ENCODE measurements at regions not wholly inside any gene's neighbourhood (a gene's known extent, or its start where the extent isn't known, plus 50 kb on each side); places are given as distances from the start of the nearest gene placed in this dataset.

DNA sequence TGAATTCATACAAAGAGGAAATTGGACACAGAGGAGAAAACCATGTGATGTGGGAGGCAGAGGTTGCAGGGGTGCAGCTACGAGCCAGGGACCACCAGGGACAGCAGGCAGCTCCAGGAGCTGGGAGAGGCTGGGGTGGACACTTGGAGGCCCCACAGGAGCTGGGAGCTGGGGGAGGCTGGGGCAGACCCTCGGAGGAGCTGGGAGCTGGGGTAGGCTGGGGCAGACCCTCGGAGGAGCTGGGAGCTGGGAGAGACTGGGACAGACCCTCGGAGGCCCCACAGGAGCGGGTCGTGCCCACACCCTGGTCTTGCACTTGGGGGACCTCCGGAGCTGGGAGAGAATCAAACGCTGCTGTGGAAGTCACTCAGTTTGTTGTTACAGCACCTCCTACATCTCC lies 141.7 kb downstream of the SOX1 start:
- 80% methylated on average over 8 of the region's 8 CpGs for WGBS (ENCODE audit: insufficient coverage)
- no peak overlapping the region for H3K4me3 Mint-ChIP-seq

DNA sequence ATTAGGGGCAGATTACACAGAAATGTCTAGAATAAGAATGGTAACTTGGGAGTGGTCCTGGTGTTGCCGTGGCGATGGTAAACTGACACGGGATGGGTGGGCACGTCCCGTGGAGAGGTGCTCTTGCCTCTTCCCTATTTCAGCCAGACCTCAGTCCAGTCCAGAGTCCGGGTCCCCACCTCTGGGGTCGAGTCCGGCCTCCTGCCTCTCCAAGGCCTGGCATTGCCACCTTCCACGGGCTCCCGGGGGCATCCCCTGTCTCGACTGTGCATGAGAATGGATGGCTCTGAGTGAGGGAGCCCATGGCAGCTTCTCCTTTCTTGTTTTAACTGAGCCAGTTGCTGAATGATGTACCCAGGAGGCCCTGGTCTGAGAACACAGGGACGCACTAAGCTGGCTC lies 142.3 kb downstream of the SOX1 start:
- H3K9me3 Mint-ChIP-seq = no peaks in the 10 kb centered on the region
- no peak overlapping the region for H3K27ac Mint-ChIP-seq
- no peak for DNase-seq
- TF ChIP-seq, protein P1, sequence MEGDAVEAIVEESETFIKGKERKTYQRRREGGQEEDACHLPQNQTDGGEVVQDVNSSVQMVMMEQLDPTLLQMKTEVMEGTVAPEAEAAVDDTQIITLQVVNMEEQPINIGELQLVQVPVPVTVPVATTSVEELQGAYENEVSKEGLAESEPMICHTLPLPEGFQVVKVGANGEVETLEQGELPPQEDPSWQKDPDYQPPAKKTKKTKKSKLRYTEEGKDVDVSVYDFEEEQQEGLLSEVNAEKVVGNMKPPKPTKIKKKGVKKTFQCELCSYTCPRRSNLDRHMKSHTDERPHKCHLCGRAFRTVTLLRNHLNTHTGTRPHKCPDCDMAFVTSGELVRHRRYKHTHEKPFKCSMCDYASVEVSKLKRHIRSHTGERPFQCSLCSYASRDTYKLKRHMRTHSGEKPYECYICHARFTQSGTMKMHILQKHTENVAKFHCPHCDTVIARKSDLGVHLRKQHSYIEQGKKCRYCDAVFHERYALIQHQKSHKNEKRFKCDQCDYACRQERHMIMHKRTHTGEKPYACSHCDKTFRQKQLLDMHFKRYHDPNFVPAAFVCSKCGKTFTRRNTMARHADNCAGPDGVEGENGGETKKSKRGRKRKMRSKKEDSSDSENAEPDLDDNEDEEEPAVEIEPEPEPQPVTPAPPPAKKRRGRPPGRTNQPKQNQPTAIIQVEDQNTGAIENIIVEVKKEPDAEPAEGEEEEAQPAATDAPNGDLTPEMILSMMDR (IDR thresholded peaks at IDR 0.05) = no peak
- 86% methylated on average over 12 of the region's 12 CpGs for WGBS (ENCODE audit: insufficient coverage)
- intact Hi-C loops (cut with micrococcal nuclease) = no loop called here
- Histone ChIP-seq H3K36me3 (ENCODE audit: control insufficient read depth, insufficient read depth, low read length) (no peaks in the 10 kb centered on the region), H3K27me3 (ENCODE audit: control insufficient read depth, insufficient read depth, low read length) (no peaks in the 10 kb centered on the region), H3K9me3 (ENCODE audit: control insufficient read depth, insufficient read depth, low read length) (no peaks in the 10 kb centered on the region), H3K27ac (ENCODE audit: low read length) (no peak overlapping the region), H3K4me3 (ENCODE audit: low read length) (no peak overlapping the region), H3K4me1 (ENCODE audit: control insufficient read depth, insufficient read depth, low read length) (no peaks in the 10 kb centered on the region)
- H3K36me3 Mint-ChIP-seq = no peaks in the 10 kb centered on the region
- peaks cover 15 to 37% of the 10 kb centered on the region in 2 donors for H3K27me3 Mint-ChIP-seq (ENCODE audit: low read depth in 2 of 2)
- H3K4me1 Mint-ChIP-seq = no peaks in the 10 kb centered on the region
- no peak overlapping the region for H3K4me3 Mint-ChIP-seq
- ATAC-seq = no peak

More for the DNA sequence above, 141.7 kb downstream of the SOX1 start:
- Histone ChIP-seq H3K9me3 (ENCODE audit: control insufficient read depth, insufficient read depth, low read length) (no peaks in the 10 kb centered on the region), H3K4me1 (ENCODE audit: control insufficient read depth, insufficient read depth, low read length) (no peaks in the 10 kb centered on the region), H3K36me3 (ENCODE audit: control insufficient read depth, insufficient read depth, low read length) (no peaks in the 10 kb centered on the region), H3K27me3 (ENCODE audit: control insufficient read depth, insufficient read depth, low read length) (no peaks in the 10 kb centered on the region), H3K27ac (ENCODE audit: low read length) (no peak overlapping the region), H3K4me3 (ENCODE audit: low read length) (no peak overlapping the region)
- TF ChIP-seq, protein P1 (IDR thresholded peaks at IDR 0.05) = no peak
- Mint-ChIP-seq H3K27me3 (ENCODE audit: low read depth in 2 of 2) (peaks cover 21 to 42% of the 10 kb centered on the region in 2 donors), H3K36me3 (no peaks in the 10 kb centered on the region), H3K4me1 (no peaks in the 10 kb centered on the region), H3K27ac (no peak overlapping the region), H3K9me3 (no peaks in the 10 kb centered on the region)
- intact Hi-C loops (cut with micrococcal nuclease) = no loop called here
- ATAC-seq (no peak), DNase-seq (no peak)

DNA sequence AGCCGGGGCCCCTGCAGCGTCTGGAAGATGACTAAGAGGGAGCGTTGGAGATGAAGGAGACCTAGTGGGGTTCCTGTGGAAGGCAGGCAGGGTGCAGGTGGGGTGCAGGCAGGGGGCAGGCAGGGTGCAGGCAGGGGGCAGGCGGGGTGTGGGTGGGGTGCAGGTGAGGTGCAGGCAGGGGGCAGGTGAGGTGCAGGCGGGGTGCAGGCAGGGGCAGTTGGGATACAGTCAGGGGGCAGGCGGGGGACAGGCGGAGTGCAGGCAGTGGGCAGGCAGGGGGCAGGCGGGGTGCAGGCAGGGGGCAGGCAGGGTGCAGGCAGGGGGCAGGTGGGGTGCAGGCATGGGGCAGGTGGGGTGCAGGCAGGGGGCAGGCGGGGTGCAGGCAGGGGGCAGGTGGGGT lies 142.8 kb downstream of the SOX1 start:
- Histone ChIP-seq H3K27ac (ENCODE audit: low read length) (no peak overlapping the region), H3K27me3 (ENCODE audit: control insufficient read depth, insufficient read depth, low read length) (no peaks in the 10 kb centered on the region), H3K4me1 (ENCODE audit: control insufficient read depth, insufficient read depth, low read length) (no peaks in the 10 kb centered on the region), H3K9me3 (ENCODE audit: control insufficient read depth, insufficient read depth, low read length) (no peaks in the 10 kb centered on the region), H3K4me3 (ENCODE audit: low read length) (no peak overlapping the region), H3K36me3 (ENCODE audit: control insufficient read depth, insufficient read depth, low read length) (no peaks in the 10 kb centered on the region)
- no peak for ATAC-seq
- DNase-seq = no peak
- 89% methylated on average over 7 of the region's 9 CpGs for WGBS (ENCODE audit: insufficient coverage)
- H3K9me3 Mint-ChIP-seq = no peaks in the 10 kb centered on the region
- H3K4me1 Mint-ChIP-seq = no peaks in the 10 kb centered on the region
- no peak overlapping the region for H3K4me3 Mint-ChIP-seq
- no peaks in the 10 kb centered on the region for H3K36me3 Mint-ChIP-seq
- no peak overlapping the region for H3K27ac Mint-ChIP-seq
- peaks cover 11 to 32% of the 10 kb centered on the region in 2 donors for H3K27me3 Mint-ChIP-seq (ENCODE audit: low read depth in 2 of 2)
- intact Hi-C loops (cut with micrococcal nuclease) = no loop called here
- TF ChIP-seq, protein P1 (IDR thresholded peaks at IDR 0.05) = no peak

DNA sequence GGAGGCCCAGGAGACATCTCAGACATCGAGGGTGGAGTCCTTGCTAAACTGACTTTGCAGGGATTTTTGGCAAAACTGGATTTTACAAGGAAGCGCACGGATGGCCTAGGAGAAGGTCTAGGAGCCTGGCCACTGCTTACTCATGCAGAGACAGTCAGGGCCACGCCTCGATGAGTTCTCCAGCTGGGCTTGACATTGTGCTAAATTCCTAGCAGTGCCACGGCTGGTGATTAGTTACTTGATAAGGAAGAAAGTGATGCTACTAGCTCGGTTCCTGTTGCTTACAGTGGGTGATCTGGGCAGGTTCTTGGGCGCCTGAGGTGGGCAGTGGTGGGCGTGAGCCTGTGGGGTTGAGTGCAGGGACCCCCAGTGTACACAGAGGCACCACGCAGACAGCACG lies 143.4 kb downstream of the SOX1 start:
- H3K36me3 Mint-ChIP-seq = no peaks in the 10 kb centered on the region
- Histone ChIP-seq H3K4me1 (ENCODE audit: control insufficient read depth, insufficient read depth, low read length) (no peaks in the 10 kb centered on the region), H3K4me3 (ENCODE audit: low read length) (no peak overlapping the region), H3K9me3 (ENCODE audit: control insufficient read depth, insufficient read depth, low read length) (no peaks in the 10 kb centered on the region), H3K27me3 (ENCODE audit: control insufficient read depth, insufficient read depth, low read length) (no peaks in the 10 kb centered on the region), H3K36me3 (ENCODE audit: control insufficient read depth, insufficient read depth, low read length) (no peaks in the 10 kb centered on the region), H3K27ac (ENCODE audit: low read length) (no peak overlapping the region)
- TF ChIP-seq, protein P1 (IDR thresholded peaks at IDR 0.05) = no peak
- DNase-seq (no peak), ATAC-seq (peak in 1 of 3 donors; percentile 24)
- no peaks in the 10 kb centered on the region for H3K4me1 Mint-ChIP-seq
- no peaks in the 10 kb centered on the region for H3K9me3 Mint-ChIP-seq
- H3K4me3 Mint-ChIP-seq = no peak overlapping the region
- WGBS (ENCODE audit: insufficient coverage) = 70% methylated on average over 11 of the region's 11 CpGs
- no peak overlapping the region for H3K27ac Mint-ChIP-seq
- intact Hi-C loops (cut with micrococcal nuclease) = no loop called here
- peaks cover 4 to 25% of the 10 kb centered on the region in 2 donors for H3K27me3 Mint-ChIP-seq (ENCODE audit: low read depth in 2 of 2)
